HG03469 (cell line): ENCODE measurements at regions not wholly inside any gene's neighbourhood (a gene's known extent, or its start where the extent isn't known, plus 50 kb on each side); places are given as distances from the start of the nearest gene placed in this dataset.
"Not testable (repeated sequence)": the region's sequence is repeated elsewhere in the genome, so short reads cannot be mapped to it uniquely, and the experiment has no call there.

Experiments used
- ATAC-seq: cut with Tn5 transposase; IDR thresholded peaks from one replicate; pipeline ENCODE4 v1.9.1; 2021; ENCODE audit warnings: mild to moderate bottlenecking, moderate library complexity, moderate number of reproducible peaks; ENCODE audit not compliant: unreplicated experiment

DNA sequence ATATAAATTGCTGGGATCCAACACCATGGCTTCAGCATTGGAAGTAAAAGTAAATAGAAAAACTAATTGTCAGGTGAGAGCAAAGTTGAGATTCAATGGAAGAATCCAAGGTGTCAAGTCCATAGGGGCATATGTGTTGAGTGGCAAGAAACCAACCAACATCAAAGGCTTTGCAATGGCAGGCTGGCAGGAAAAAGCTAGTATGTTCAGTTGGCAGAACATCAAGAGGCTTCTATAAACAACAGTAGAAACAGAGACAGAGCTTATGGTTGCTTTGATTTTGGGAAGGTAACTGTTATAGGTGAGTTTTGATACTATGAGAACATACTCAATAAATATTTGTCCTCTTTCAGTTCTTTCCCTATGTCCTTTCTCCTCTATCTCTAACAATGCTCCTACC is 553.7 kb upstream of the MDGA2 start:
- no peak for ATAC-seq

DNA sequence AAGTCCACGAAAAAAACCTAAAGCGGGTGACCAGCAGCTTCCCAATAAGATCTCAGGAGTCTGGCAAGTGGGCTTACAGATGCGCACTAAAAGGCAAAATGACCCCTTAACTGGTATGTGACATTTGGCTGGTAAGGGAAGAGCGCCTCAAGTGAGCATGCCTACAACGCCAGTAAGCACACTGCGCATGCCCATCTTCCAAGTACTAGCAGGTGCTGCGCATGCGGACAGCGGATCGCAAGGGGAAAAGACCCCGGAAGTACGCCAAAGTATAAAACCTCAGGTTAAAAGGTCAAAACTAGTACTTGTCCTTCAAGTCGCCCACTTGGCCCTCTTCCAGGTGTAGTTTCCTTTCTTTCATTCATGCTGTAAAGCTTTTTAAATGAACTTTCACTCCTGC is 518.5 kb upstream of the MDGA2 start:
- ATAC-seq = no peak

DNA sequence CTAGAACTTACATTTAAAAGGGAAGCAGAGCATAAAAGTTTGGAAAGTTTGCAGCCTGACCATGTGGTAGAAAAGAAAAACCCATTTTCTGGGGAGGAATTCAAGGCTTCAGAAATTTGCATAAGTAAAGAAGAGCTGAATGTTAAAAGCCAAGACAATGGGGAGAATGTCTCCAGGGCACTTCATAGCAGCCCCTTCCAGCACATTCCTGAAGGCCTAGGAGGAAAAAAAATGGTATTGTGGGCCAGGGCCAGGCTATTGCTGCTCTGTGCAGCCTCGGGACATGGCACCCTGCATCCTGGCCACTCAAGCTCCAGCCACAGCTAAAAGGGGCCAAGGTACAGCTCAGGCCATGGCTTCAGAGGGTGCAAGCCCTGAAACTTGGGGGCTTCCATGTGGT is 474.2 kb upstream of the MDGA2 start:
- ATAC-seq = not testable (repeated sequence)

DNA sequence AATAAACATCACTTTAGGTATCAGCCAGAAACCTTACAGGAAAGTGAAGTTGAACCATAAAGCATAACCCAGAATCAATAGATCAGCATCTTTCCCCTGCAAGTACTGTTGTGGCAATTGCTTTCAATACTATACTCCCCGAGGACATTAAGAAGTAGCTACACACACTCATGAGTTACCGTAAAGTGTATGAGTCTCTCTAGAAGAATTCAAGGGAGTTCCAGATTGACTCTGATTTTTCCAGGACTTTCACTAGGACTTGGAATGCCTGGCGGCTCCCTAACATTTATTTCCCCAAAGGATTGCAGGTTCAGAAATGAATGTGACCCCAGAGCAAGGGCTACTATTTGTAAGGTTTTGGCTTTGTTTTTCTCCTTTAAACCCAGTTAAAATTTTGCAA is 465.4 kb upstream of the MDGA2 start:
- ATAC-seq = no peak

DNA sequence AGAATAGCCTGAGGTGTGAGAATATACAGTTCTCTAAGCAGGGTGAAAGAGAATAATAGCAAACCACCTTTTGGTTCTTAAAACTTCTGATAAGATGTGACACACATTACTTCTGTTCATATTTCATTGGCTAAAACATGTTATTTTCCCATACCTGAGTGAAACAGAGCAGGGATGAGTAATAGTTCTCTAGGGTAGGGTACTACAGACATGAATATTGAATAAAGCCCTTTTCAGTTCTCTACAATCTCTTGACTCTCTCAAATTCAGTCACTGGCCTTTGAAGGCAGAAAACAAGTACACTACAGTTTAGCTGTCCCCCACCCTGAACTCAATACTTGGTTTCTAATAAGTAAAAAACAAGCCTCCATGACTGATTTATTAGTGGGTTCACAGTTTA is 454.1 kb upstream of the MDGA2 start:
- ATAC-seq = no peak

DNA sequence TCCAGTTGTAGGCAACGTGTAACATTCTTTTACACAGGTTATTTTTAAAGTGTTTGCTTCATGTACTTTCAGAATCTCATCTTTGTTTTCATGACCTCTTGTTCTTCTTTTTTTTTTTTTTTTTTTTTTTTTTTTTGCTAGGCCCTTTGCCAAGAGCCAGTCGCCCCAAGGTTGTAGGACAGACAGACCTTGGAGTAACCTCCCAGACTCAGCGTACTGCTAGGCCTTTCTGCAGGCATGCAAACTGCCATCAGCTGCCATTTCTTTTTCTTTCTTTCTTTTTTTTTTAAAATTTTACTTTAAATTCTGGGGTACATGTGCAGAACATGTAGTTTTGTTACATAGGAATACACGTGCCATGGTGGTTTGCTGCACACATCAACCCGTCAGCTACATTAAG is 452.3 kb upstream of the MDGA2 start:
- ATAC-seq = no peak

DNA sequence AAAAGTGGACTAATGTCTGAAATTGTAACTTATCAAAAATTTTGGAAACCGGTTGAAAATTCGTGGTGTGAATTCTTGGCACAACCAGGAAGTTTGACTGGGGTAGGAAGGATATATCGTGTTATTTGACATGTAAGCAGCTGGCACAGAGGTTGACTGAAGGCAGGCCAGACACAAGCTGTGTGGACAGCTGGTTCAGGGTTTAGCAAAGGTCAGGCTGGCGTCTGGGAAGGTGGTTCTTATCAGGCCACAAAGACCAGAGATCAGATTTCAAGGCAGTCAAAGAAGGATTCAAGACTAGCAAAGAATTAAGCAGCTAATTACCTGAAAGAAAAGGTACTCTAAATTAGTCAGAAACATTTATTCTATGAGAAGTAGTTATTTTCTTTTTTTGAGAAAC is 450.2 kb upstream of the MDGA2 start:
- ATAC-seq = no peak

DNA sequence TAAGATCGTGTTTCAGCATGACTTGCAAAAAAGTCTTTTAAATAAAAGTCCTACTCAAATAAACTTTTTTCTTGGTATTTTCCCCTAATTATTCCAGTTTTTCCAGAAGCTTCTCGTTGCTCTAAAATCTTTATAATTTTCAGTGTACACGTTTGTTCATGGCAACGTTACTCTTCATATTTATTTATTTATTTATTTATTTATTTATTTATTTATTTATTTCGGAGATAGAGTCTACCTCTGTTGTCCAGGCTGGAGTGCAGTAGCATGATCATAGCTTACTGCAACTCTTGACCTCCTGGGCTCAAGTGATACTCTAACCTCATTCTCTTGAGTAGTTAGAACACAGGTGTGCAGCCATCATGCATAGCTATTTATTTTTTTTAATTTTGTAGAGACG is 438.3 kb upstream of the MDGA2 start:
- ATAC-seq = no peak

DNA sequence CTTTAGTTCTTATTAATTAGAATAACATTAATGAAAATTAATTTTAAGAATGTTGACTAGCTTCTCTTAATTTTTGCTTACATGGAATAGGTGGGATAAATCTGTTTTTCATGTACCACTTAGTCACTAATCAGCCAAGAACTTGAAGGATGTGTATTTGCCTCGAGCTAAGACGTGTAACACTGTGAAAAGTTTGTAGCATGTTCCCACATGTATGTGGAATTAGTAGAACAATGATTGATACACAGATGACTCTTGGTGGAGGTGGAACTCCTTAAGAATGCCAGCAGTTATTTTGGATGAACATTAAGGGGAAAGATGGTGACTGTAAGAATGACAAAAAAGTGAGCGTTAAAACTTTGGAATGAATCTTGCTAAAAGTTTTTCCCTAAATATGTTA is 435.7 kb upstream of the MDGA2 start:
- ATAC-seq = no peak

DNA sequence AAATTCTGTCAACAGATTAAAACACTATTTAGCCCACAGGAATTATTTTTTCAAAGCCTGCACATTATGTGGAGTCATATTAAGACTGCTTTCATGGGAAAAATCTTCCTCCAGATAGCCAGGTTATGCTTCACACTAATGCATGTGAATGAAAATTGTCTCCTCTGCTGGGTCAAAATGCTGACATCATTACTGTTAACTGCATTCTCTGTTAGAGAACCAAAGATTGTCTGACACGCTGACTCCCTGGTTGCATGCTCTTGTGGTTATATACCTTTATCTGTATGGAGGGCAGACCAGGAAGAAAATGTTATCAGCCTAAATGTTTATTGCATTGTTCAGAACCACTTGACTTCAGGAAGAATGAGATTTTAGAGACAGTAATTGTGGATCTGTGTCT is 432.2 kb upstream of the MDGA2 start:
- no peak for ATAC-seq

DNA sequence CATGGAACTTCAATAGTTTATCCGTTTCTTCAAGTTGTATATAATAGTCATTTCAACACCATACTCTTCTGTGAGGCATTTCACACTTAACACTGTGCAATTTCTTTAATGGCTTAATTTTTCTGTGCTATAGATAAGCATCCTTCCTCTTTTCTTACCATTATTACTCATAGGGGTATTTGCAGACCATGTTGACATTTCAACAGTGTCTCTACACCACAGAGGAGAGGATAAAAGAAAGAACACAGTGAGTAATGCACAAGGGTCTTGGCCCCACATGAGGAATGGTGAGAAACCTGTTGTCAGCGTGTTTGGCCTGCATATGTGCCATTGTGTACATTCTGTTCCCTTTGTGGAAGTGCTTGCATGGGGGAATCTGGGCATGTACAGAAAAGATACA is 421.5 kb upstream of the MDGA2 start:
- ATAC-seq = no peak

DNA sequence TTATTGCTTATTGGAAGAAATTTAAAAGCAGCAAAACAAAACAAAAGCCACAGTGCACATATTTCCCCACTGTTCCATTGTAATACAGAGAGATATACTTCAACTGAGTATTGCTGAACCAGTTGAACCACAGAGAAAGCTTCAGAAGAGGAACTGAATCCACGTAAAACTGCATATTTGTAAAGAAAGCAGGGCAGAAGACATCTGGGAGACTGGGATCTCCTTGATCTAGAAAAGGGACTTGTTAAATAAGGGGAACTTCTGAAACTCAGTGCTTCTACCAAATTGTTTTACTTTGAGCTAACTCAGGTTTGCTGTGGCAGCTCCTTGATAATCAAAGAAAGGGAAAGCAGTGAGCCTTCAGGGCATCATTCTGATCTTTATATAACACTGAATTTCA is 411.1 kb upstream of the MDGA2 start:
- no peak for ATAC-seq

DNA sequence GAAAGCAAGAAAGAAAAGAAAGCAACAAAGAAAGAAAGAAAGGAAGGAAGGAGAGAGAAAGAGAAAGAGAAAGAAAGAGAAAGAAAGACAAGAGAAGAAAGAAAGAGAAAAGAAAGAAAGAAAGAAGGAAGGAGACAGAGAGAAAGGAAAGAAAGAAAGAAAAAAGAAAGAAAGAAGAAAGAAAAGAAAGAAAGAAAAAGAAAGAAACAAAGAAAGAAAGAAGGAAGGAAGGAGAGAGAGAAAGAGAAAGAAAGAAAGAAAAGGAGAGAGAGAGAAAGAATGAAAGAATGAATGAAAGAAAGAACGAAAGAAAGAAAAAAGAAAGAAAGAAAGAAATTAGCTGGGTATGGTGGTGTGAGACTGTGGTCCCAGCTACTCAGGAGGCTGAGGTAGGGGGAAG is 400.1 kb upstream of the MDGA2 start:
- ATAC-seq = no peak

DNA sequence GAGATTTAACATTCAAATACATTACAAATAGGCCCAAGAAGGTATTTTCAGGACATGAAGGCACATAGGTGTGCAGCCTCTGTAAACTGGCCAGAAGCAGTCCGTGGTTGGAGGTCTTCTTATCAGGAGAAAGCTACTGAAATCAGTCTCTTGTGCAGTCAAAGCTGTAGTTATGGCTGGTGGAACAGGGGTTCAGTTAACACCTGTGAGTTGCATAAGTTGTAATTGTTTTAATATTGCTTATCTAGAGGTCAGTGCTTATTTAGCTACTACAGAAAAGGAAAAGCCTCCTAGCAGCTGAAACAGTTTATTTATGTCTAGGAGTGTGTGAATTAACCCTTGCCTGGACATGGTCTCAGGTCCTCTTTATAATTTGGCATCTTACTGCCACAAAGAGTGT is 377.6 kb upstream of the MDGA2 start:
- no peak for ATAC-seq

DNA sequence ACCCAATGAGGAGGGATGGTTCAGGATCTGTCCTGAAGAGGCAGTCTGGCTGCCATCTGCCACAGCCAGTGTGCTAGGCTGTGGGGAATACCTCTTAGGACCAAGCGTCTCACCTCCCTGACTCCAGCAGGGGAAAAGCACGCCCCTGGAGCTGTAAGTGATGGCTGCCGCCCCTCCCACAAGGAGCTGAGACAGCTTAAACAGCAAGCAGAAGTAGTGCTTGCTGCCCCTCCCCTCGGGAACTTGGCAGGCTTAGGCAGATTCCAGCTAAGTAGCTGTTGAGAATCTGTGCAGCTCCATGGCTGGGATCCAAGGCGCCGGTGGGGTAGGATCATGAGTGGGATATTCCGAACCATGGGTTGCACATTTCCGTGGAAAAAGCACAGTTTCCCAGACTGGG is 360.4 kb upstream of the MDGA2 start:
- no peak for ATAC-seq

DNA sequence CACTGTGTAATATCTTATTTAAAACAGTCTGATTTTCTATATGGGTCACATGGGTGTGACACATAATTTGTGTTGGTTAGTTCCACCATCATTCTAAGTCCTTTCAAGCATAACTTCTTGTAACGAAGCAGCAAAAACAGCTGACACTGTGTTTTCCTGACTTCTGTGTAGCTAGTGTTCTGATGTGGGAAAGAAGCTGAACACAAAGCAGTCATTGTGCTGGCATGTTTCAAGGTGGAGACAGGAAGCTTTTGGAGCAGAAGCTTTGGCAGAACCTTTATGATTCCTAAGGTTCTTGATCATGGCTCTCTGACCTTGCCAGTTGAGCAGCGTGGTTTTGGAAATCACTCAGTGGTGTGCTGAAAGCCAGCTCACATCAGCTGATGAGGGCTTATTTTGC is 351.7 kb upstream of the MDGA2 start:
- no peak for ATAC-seq

DNA sequence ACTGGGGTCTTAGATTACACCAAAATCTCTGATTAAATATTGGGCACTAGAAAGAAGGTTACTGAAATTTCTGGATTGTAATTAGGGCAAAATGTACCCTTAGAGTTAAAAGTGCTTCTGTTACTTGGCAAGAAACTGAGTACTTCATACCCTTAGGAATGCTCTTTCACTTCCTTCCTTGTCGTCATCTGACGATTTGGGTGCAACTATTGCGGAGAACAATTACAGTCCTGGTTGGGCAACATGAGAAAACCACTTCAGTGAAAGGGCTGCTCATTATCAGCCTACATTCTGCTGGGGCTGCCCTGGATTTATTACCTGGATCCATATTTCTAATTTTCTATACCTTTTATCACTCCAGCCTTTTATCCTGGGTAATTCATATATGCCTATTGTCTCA is 348.5 kb upstream of the MDGA2 start:
- no peak for ATAC-seq

DNA sequence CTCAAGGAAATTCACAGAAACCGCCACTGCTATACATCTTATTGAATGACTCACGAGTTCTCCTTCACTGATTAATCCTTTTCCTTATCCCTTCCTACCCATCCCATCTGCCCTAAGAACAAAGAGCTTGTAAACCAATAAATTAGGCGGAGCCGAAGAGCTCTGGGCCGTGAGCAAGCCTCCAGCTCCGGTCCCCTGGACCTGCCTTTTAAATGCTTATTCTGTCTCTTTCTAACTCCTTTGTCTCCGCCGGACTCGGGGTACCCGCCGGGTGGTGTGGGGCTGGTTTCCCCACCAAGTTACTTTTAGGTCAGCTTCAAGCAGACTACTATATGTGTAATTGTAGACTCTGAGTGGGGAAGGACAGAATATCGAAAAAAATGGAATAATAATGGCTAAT is 336.1 kb upstream of the MDGA2 start:
- not testable (repeated sequence) for ATAC-seq

DNA sequence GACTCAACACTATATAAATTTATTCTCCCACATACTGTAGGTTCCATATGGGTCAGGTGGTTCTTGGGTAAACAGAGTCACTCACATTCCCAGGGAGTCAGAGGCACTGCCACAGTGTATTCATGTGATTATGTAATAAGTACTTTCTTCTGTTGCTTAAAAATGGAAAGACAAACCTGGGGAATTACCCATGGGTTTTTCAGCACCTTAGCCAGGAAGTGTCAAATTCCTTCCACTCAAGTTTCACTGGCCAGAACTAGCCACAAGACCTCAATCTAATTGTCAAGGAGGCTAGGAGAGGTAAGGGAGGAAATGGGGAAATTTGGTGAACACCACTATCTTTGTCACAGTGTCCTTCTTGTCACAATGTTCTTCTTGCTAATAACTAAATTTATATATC is 333.2 kb upstream of the MDGA2 start:
- ATAC-seq = no peak

DNA sequence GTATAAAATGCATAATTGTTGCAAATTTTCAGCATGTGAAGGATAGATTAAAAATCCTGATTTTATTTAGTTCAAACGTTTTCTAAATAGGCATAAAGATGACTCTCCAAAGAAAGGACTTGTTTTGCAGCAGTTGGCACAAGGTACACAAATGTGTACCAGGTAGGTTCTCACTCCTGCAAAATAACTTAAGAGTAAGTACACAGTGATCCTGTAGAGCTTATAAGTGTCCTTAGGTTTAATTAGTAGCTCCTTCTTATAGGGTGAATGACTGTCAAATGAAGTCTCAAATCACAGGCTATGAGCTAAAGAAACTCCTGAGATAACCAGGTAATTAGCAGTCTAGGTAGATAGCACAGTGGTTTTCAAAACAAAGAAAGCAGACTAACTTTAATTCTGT is 330.6 kb upstream of the MDGA2 start:
- no peak for ATAC-seq

DNA sequence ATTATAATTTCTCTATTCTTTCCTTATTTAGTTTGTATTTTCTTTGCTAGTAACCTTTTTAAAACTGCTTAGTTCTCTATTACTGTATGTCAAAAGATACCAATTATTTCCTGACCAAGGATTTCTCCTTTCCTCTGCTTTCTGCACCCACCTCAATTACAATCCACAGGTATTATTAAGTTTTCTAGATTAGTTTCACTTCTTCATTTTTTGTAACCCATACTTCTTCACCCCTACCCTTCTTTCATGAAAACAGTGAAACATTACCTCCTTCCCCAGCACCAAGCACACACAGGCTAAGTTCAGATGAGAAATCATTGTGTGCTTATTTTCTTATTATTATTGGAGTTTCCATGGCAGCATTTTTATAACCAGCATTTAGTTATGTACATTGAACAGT is 318.5 kb upstream of the MDGA2 start:
- ATAC-seq = no peak

DNA sequence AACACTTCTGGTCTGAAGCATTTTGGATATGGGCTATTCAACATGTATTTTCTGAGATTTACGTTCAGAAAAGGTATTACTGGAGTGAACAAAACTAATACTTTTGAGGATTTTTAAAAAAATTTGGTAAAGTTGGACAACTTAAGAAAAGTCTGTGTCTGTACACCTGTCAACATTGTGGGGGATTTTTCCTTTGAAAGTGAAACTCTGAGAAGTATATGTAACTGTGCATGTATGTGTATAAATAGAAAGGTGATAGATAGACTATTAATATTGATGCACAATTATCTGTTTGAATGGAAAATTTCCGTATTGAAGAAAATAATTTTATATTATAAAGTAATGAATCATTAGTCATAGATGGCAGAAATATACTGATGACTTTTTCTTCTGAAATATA is 312.8 kb upstream of the MDGA2 start:
- ATAC-seq = no peak

DNA sequence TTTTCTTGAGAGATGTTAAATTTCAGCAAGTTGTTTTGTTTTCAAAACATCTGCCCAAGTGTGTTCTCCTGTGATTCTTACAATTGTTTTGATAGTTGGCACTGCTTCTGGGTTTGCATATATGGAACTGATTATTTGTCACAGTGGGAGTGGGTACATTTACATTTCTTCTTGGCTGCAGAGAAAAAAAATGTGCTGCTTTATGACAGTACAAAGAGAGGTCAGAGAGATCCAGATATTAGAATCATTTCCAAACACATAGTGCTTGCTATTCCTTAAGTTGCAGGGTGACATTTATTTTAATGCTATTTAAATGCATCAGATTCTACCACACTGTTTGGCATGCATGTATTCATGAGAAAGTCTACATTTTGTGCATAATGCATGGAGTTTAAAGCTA is 303.5 kb upstream of the MDGA2 start:
- no peak for ATAC-seq

DNA sequence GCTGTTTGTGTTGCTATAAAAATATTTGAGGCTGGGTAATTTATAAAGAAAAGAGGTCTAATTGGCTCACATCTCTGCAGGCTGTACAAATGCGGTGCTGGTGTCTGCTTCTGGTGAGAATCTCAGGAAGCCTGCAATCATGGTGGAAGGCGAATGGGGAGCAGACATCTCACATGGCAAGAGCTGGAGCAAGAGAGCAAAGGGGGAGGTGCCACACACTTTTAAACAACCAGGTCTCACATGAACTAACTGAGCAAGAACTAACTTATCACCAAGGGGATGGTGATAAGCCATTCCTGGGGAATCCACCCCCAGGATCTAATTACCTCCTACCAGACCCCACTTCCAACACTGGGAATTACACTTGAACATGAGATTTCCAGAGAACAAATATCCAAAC is 300.7 kb upstream of the MDGA2 start:
- no peak for ATAC-seq
